DMS153 (cell line): ENCODE measurements at regions not wholly inside any gene's neighbourhood (a gene's known extent, or its start where the extent isn't known, plus 50 kb on each side); places are given as distances from the start of the nearest gene placed in this dataset.
A peak's percentile ranks its signal among the peaks of the same experiment; 100 is the strongest.
"Not testable (repeated sequence)": the region's sequence is repeated elsewhere in the genome, so short reads cannot be mapped to it uniquely, and the experiment has no call there.

ENCODE experiments used
- DNase-seq: peaks from one replicate; lab custom pipeline; 2025; lab: John Stamatoyannopoulos, UW

DNA sequence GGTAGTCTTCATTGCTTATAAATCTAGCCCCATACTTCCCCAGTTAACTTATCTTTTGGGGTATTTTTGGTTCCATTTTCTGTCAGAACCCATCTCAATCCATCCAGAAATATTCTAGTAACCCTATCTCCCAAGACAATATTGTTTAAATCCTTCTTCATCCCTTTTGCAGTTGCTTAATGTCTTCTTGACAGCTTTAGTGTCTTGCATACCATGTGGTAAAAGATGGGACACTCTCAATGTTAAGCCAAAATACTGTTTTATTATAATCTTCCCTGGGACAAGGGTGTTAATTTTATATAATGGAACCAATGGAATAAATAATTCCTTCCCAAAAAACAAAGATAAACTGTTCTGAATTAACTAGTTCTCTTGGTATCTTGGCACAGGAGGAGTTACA is 450.2 kb downstream of the CCER1 start:
- DNase-seq, result no peak

DNA sequence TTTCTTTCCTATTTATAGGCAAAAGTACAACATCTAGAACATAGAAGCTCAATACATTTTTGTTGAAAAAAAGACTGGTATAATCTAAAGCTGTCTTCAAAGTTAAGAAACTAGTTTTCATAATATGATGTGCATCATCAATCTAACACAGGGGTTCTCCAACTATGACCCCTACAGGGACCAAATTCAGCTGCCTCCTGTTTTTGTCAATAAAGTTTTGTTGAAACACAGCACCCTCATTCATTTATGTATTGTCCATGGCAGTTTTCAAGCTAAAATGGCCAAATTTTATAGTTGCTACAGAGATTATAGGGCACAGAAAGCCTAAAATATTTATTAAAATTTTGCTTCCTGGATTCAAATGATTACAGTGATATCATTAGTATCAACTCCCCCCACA is 452.9 kb downstream of the CCER1 start:
- DNase-seq, result no peak

DNA sequence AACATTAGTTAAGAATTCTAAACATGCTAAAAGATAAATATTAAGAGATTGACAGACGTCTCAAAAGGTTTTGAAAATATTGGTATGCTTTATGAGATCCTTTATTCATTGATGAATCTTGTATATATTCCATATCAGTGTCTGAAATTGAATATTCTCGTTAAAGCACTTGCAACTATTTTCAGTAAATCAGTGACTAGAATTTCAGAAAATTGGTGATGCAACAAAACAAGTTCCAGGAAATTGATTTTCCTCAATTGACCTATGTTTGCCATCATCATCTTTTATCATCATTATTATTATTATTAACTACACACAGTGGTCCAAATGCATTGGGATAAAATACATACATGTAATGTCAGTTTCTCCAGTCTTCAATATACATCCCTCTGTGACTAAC is 453.6 kb downstream of the CCER1 start:
- no peak for DNase-seq

DNA sequence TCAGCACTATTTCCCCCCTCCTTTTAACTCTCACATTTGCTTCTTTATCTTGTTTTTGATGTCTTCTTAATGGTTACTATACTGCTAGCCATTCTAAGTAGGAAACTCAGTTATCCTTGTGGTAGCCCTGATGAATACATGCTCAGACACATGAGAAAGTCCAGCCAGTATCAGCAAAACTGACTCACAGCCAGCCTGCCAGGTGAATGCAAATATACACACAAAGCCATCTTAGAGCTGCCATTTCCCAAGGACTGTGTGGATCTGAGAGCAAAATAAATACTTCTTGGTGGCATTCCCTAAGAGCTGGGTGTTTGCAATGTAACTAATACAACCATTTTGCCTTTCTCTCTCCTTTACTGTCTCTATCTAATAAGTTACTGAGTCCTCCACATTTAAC is 455.2 kb downstream of the CCER1 start:
- DNase-seq, result peak; percentile 61

DNA sequence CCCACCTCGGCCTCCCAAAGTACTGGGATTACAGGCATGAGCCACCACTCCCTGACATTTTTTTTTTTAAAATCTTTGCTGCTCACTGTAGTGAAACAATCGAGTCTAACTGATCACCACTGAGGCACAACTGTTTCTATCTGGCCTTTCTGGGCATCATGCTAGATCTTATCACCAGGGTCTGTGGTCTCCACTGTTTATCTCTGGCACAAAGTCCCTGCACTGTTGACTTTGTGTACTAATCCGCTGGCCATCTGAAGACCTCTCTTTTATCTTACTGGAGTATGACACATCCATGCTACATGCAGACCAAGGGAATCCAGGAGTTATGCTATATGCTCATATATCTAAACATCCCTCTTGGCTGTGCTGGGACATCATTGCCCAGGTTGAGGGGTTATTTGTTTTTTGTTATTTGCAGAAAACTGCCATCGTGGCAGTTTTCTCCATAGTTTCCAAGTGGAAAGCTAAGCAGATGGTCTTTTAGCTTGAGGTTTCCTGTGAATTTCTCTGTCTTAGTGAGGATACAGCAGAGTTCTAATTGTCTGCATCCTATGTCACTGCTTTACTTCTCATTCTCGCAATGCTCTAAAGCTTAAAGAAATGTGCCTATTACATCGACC is 456.9 kb downstream of the CCER1 start:
- no peak for DNase-seq

DNA sequence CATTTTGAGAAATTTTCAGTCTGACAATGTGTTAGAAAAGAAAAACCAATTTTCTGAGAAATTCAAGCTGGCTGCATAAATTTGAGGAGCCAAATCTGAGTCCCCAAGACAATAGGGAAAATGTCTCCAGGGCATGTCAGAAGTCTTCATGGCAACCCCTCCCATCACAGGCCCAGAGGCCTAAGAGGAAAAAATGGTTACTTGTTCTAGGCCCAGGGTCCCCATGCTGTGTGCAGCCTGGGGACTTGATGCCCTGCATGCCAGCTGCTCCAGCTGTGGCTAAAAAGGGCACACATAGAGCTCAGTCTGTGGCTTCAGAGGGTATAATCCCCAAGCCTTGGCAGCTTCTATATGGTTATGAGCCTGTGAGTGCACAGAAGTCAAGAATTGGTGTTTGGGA is 464.6 kb downstream of the CCER1 start:
- DNase-seq, result no peak

DNA sequence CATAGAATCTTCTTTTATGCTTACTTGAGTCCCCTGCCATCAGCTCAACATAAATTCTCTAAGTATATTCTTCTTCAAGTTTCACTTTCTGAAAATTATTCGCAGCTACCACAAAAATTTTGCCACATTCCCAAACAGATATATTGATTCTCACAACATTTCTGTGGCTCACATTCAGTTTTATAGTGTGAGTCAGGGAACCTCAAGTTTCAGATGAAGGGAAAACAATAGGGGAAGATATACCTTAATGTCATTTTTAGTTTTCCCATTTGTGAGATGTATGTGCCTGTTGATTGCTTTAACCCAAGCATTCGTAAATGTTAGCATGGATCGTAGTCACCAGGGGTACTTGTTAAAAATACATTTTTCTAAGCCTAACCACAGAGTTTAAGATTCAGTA is 465.8 kb downstream of the CCER1 start:
- DNase-seq, result no peak

DNA sequence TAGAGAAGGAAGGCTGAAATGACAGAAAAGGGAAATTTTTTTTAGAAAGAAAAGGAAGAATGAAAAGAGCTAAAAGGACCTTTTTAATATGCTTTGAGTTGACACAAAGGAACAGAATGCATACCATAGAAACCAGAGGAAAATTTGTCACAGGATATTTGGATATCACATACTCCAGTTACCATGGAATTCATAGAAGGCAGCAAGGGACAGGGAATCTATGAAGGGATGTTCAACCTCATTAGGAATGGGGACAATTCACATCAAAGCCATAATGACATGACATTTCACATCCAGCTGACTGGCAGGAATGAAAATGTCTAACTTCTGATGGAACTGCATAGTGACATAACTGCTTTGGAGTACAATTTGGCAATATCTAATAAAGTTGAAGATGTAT is 469.4 kb downstream of the CCER1 start:
- no peak for DNase-seq

DNA sequence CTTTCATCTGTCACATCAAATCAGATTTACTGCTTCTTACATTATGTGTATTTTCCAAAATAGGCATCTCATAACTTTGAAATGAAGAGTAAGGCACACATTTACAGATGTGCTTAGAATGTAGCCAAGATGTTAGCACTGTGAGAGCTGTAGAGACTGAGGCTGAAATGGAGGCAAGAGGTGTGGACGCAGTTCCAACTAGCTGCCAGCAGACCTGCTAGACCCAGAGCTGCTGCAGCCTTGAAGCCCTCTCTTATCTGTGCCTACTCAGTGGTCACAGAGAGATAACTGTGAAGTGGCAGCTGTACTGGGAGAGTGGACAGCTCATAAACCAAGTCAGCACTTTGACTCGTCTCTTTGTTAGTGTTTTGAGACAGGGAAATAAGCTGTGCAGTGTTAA is 470.9 kb downstream of the CCER1 start:
- DNase-seq, result no peak

DNA sequence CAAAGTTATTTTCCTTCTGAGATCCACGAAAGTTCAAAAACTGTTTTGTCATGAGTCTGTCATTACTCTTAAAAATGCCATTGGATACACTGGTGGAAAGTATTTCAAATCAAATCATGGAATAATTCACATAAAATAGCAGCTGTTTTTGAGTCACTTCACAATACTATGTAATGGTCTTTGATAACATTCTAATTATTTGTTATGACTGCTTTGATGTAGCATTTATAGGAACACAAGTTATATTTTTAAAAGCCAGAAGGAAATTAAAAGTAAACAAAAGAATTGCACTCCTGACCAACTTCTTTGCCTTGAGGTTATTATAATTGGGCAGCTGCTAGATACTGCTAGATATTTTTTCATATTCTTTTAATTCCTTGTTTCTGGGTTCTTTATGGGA is 473.2 kb downstream of the CCER1 start:
- DNase-seq, result no peak

DNA sequence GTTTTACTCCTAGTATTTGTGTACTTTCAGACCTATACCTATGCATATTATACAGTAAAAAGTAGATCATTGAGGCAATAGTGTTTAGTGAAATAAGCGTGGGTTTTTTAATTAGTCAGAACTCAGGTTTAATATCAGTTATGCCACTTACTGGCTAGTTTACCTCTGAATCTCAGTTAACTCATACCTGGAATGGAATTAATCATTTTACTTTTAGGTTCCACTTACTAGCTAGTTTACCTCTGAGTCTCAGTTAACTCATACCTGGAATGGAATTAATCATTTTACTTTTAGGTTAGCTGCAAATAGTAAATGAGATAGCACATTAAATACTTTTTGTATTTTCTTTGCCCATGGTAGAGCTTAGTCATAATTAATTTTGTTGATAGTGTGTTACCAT is 475.7 kb downstream of the CCER1 start:
- DNase-seq, result no peak

DNA sequence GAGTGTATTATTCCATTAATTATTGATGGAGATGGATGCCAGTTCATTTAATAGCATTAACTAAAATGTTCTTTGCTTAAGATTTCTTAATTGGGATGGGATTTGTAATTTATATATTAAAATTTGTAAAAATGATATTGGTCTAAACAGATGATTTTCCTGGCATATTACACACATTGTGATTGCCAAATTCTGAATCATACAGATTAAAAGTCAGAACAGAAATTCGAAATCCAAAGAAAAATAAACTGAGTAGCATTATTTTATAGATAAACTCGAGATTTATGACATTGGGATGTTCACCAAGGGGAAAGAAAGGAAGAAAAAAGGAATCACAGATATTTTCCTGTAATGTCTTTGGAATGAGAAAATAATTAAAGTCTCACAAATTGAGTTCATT is 481.1 kb downstream of the CCER1 start:
- no peak for DNase-seq

DNA sequence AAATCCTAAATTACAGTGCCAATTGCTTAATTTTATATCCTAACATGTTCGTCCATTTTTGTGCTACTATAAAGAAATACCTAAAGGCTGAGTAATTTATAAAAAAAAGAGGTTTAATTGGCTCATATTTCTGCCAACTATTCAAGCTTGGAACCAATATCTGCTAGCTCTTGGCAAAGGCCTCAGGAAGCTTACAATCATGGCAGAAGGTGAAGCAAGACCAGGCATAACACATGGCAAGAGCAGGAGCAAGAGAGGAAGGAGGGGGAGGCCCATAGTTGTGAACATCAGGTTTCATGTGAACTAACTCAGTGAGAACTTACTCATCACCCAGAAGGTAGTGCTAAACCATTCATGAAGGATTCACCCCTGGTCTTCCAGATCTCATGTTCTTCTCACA is 494.3 kb downstream of the CCER1 start:
- DNase-seq, result no peak

DNA sequence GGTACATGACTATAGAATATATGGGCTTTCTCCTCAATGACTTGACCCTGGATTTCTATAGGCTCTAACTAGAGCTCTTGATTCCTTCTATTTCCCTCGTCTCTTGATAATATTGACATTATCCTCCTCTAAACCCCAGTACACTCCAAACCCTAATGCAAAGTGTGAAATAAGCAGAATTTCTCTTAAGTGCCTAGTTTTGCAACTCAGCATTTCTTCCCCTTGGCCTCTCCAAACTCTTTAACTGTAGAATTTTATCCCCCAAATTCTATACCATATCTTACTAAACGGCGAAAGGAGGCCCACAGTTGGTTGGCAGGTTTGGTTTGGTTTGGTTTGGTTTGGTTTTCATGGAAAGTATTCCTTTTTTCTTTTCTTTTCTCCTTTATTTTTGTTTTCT is 498.7 kb downstream of the CCER1 start:
- DNase-seq, result no peak

DNA sequence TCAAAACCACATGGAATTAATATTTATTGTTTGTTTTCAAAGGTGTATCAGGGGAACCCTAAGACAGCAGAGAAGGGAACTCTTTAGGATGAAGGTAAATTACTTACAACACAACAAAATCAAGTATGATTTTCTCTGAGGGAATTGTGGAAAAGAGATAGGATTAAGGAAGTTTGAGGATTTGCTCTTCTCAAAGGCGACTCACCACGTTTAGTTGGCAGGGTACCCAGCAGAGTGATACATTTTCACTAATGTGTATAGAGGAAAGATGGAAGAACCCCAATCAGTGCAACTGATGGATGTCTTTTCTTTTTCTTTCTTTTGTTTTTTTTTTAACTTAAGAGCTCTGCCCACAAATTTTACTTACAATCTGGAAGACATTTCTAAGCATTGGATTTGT is 499.2 kb downstream of the CCER1 start:
- DNase-seq, result no peak

DNA sequence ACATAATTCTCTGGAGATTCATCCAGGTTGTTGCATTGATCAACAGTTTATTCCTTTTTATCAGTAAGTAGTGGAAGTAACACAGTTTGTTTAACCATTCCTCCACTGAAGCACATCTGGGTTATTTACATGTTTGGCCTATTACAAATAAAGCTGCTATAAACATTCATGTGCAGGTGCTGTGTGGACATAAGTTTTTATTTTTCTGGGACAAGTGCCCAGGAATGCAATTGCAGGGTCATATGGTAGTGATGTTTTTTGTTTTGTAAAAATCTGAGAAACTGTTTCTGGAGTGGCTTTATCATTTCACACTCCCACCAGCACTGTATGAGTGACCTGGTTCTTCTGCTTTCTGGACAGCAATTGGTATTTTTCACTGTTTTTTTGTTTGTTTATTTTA is 505.4 kb downstream of the CCER1 start:
- DNase-seq, result no peak

DNA sequence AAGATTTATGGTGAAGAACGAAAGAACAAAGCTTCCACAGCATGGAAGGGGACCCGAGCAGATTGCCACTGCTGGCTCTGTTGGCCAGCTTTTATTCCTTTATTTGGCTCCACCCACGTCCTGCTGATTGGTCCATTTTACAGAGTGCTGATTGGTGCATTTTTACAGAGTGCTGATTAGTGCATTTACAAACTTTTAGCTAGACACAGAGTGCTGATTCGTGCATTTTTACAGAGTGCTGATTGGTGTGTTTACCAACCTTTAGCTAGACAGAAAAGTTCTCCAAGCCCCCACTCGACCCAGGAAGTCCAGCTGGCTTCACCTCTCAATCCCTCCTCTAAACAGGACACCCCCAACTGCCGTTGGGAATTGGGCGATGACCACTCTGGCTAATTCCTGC is 511.5 kb downstream of the CCER1 start:
- not testable (repeated sequence) for DNase-seq

DNA sequence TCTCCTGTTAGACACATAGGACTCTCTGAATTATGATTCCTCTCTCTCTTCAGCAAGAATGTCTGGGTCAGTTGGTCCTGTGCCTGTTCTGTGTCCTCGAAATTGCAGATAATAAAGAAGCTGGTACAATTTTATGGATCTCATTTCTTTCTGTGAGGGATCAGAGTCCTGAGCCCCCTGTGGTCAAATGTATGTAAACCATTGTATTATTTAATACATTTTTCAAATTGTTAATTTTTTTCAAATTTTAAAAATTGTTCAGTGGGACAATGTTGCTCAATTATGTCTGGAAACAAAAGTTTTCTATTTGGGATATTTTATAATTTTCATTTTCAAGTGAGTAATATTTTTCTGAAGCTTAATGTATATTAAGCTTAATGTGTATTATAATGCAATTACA is 513.5 kb downstream of the CCER1 start:
- no peak for DNase-seq

DNA sequence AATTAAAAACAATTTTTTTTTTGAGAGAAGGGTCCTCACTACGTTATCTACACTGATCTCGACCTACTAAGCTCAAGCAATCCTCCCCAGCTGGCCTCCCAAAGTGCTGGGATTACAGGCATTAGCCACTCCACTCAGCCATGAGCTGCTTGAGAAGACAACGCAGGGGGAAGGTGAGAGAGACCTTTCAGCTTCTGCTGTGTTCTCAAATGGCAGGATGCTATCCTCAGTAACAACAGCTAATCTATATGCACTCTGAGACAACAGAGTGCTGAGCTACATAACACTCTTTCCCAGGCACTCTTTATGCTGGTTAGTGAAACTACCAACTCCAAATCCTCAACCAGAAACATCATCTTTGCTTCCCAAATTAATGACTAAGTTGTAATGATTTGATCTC is 526.1 kb downstream of the CCER1 start:
- no peak for DNase-seq

DNA sequence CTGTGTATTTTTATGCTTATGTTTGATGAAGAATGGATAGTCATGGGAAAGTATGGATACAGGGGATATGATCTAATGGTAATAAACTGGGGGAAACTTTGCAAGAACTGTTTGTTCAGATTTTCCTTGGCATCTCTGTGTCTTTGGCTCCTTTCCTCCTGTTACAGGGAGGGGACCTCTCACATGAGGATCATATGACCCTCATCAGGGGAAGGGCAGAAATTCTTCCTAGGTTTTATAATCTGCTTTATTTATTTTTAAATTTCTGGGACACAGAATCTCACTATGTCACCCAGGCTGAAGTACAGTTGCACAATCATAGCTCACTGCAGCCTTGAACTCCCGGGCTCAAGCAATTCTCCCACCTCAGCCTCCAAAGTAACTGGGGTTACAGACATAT is 526.5 kb downstream of the CCER1 start:
- DNase-seq, result no peak

DNA sequence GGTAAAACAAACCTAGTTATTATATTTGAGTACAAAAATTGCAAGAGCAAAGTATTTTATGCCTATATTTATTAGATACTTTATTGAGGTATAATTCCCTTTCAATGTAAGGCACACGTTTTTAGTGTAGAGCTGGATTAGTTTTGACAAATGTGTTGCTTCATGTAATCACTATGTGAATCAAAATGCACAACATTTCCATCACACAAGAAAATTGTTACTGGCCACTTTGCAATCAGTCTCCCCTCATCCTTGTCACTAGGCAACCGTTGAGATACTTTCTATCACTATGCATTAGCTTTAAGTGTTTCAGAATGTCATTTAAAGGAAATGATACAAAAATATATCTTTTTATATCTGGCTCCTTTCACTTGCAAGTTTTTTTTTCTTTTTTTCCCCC is 531.0 kb downstream of the CCER1 start:
- DNase-seq, result no peak

DNA sequence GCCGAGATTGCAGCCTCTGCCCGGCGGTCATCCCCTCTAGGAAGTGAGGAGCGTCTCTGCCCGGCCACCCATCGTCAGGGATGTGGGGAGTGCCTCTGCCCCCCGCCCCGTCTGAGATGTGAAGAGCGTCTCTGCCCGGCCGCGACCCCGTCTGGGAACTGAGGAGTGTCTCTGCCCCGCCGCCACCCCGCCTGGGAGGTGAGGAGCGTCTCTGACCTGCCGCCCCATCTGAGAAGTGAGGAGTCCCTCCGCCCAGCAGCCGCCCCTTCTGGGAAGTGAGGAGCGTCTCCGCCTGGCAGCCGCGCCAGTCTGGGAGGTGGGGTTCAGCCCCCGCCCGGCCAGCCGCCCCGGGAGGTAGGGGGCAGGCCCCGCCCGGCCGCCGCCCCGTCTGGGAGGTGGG is 544.0 kb downstream of the CCER1 start:
- DNase-seq, result no peak

DNA sequence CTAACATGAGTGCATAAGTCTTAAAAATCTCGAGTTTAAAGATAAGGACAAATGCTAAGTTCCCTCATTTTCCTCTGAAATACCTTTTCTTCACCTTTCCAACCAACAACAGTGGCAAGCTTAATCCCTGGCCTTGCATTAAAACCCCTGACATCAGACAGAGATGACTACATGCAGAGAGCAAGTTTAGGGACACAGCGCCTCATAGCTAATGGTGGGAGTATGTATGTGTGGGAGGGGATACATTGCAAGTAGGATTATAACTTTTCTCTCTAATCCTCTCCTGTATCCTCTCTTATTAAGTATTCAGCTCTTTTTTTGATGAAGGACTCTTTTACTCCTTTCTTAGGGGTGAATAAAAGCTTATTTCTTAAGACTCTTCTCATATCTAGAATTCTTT is 547.1 kb downstream of the CCER1 start:
- no peak for DNase-seq

DNA sequence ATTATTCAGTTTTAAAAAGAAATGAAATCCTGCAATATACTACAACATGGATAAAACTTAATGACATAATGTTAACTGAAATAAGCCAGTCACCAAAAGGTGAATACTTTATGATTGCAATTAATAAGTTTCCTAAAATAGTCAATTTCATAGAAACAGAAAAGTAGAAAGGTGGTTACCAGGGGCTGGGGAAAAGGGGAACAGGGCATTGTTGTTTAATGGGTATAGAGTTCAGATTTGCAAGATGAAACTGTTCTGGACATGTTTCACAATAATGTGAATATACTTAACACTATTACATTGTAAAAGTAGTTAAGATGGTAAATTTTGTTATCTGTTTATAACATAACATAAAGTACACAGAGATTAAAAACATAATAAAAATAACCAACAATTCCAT is 550.9 kb downstream of the CCER1 start:
- no peak for DNase-seq

DNA sequence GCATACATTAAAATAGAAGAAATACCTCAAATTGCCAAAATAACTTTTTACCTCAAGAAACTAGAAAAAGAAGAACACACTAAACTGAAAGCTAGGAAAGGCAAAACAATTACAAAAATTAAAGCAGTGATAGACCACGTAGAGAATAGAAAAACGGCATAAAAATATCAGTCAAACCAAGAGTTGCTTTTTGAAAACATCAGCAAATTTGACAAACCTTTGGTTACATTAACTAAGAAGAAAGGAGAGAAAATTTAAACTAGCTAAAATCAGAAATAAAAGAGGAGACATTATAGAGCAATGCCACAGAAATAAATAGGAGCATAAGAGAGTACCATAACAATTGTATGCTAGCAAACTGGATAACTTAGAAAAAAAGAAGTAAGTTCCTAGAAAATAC is 553.8 kb downstream of the CCER1 start:
- no peak for DNase-seq
